HepG2 (cell line): ENCODE measurements at regions not wholly inside any gene's neighbourhood (a gene's known extent, or its start where the extent isn't known, plus 50 kb on each side); places are given as distances from the start of the nearest gene placed in this dataset.

Experiments used
- ATAC-seq: fragments of 200-7000 bp; cut with Tn5 transposase; 3 replicates; pipeline ENCODE4 v1.9.1; 2020; ENCODE audit warnings: mild to moderate bottlenecking, moderate library complexity
- BruUV-seq: library from RNA; stranded (reverse); fragments of 400-500 nt; replicated peaks from 2 replicates; lab custom pipeline; 2021; lab: Mats Ljungman, UMichigan
- CTCF ChIA-PET: fragments of 300-600 bp; formaldehyde crosslinking; extraction: SDS; loops from one replicate; lab custom pipeline; 2021; ENCODE audit warnings: low total read pairs, inconsistent platforms, low intra/inter-chr PET ratio; lab: Yijun Ruan, JAX
- POLR2A ChIA-PET: fragments of 350-600 bp; sonication (Branson Sonifier 250); formaldehyde crosslinking; loops from one replicate; lab custom pipeline; 2020; ENCODE audit warnings: antibody characterized with exemption, inconsistent platforms; lab: Yijun Ruan, JAX
- DNase-seq: peaks from one replicate; pipeline ENCODE4 v3.0.0-alpha.2; 2015; ENCODE audit warnings: low spot score
- FAIRE-seq: peaks from 3 replicates; lab custom pipeline; 2011; peaks lifted over from hg19 to GRCh38; lab: Jason Lieb, UNC
- H2AFZ ChIP-seq: one replicate; pipeline ENCODE4 v1.6.1; 2011; ENCODE audit warnings: low read length, inconsistent platforms
- H3K27ac ChIP-seq: fragments of 300-600 bp; 3 replicates; pipeline ENCODE4 v1.8.0; 2011; ENCODE audit warnings: mixed run types, mild to moderate bottlenecking, mixed read lengths, low read length, inconsistent platforms; ENCODE audit not compliant: insufficient read depth; ENCODE audit errors: extremely low read length
- H3K27me3 ChIP-seq, 2 experiments: fragments of 200-600 bp in 1 of 2; 2 replicates in 1 of 2; 3 replicates in 1 of 2; pipeline versions ENCODE4 v1.6.0 to v1.8.0; 2011; ENCODE audit warnings: low read length in 2 of 2, mild to moderate bottlenecking in 2 of 2, moderate library complexity in 2 of 2, inconsistent platforms in 1 of 2; ENCODE audit not compliant: insufficient read depth in 2 of 2, control insufficient read depth in 1 of 2
- H3K36me3 ChIP-seq, 2 experiments: fragments of 200-600 bp in 1 of 2; replicated peaks in 1 of 2; 2 replicates in 1 of 2; 3 replicates in 1 of 2; pipeline versions ENCODE4 v1.5.1 to v1.8.0; 2011; ENCODE audit warnings: low read length in 2 of 2, inconsistent platforms in 1 of 2; ENCODE audit not compliant: insufficient read depth in 2 of 2, control insufficient read depth in 1 of 2
- H3K4me1 ChIP-seq: 2 replicates; pipeline ENCODE4 v1.5.1; 2012; ENCODE audit warnings: low read length, inconsistent platforms; ENCODE audit not compliant: insufficient read depth
- H3K4me2 ChIP-seq: 2 replicates; pipeline ENCODE4 v1.6.0; 2011; ENCODE audit warnings: low read depth, low read length, inconsistent platforms
- H3K4me3 ChIP-seq, 3 experiments: fragments of 200-600 bp in 1 of 3; sonication (generic), shearing (Covaris generic) in 1 of 3; replicated peaks in 1 of 3; 2 replicates each; pipeline ENCODE4 v1.5.1; 2011 to 2016; ENCODE audit warnings: low read length in 3 of 3, inconsistent platforms in 2 of 3, low read depth in 2 of 3, mild to moderate bottlenecking in 2 of 3, control low read depth in 1 of 3, mixed read lengths in 1 of 3; ENCODE audit not compliant: insufficient read depth in 1 of 3
- H3K79me2 ChIP-seq: one replicate; pipeline ENCODE4 v1.6.1; 2011; ENCODE audit warnings: low read length, inconsistent platforms; ENCODE audit not compliant: insufficient read depth
- H3K9ac ChIP-seq: 2 replicates; pipeline ENCODE4 v1.6.0; 2011; ENCODE audit warnings: mild to moderate bottlenecking, low read depth, low read length, inconsistent platforms; ENCODE audit not compliant: insufficient read depth
- H3K9me3 ChIP-seq: 2 replicates; pipeline ENCODE4 v1.5.1; 2012; ENCODE audit warnings: mild to moderate bottlenecking, low read length
- H4K20me1 ChIP-seq: 2 replicates; pipeline ENCODE4 v1.6.0; 2011; ENCODE audit warnings: inconsistent platforms, mild to moderate bottlenecking, low read length, moderate library complexity; ENCODE audit not compliant: insufficient read depth
- ADNP ChIP-seq: sonication (generic); formaldehyde crosslinking; IDR thresholded peaks from 2 replicates; pipeline ENCODE4 v1.4.0; 2020; ENCODE audit warnings: missing genetic modification reagents
- FOXA3 ChIP-seq: IDR thresholded peaks from 2 replicates; pipeline ENCODE4 v1.6.1; 2016; ENCODE audit warnings: missing genetic modification reagents, missing compliant biosample characterization
- GTF3A ChIP-seq: sonication (generic); formaldehyde crosslinking; conservative IDR thresholded peaks from 2 replicates; pipeline ENCODE4 v1.4.0; 2020; ENCODE audit warnings: mild to moderate bottlenecking, missing genetic modification reagents
- IKZF5 ChIP-seq: IDR thresholded peaks from 2 replicates; pipeline ENCODE4 v1.6.1; 2018; ENCODE audit warnings: missing genetic modification reagents, mild to moderate bottlenecking, missing compliant biosample characterization
- MAFK ChIP-seq, 2 experiments: IDR thresholded peaks in 1 of 2; conservative IDR thresholded peaks in 1 of 2; 2 replicates each; pipeline ENCODE4 v1.6.1; 2011; ENCODE audit warnings: improper control_type of control experiment in 2 of 2, low read length in 2 of 2
- MBD4 ChIP-seq: IDR thresholded peaks from 2 replicates; pipeline ENCODE4 v1.6.1; 2012; ENCODE audit warnings: low read length, inconsistent platforms, borderline replicate concordance
- RARG ChIP-seq: sonication (generic); formaldehyde crosslinking; IDR thresholded peaks from 2 replicates; pipeline ENCODE4 v1.4.0; 2020; ENCODE audit warnings: low read depth, mild to moderate bottlenecking, missing genetic modification reagents
- ZMYM3 ChIP-seq: sonication (generic); formaldehyde crosslinking; IDR thresholded peaks from 2 replicates; pipeline ENCODE4 v1.5.1; 2020; ENCODE audit warnings: mild to moderate bottlenecking, missing genetic modification reagents
- ZNF496 ChIP-seq: sonication (generic); formaldehyde crosslinking; IDR thresholded peaks from 2 replicates; pipeline ENCODE4 v1.8.1; 2023; ENCODE audit warnings: mild to moderate bottlenecking, moderate library complexity, missing genetic modification reagents; ENCODE audit not compliant: insufficient replicate concordance
- ZNF75D ChIP-seq: sonication (generic); formaldehyde crosslinking; IDR thresholded peaks from 2 replicates; pipeline ENCODE4 v1.8.1; 2023; ENCODE audit warnings: missing genetic modification reagents, mild to moderate bottlenecking, borderline replicate concordance
- ZNF816 ChIP-seq: sonication (generic); formaldehyde crosslinking; IDR thresholded peaks from 2 replicates; pipeline ENCODE4 v1.8.0; 2022; ENCODE audit warnings: missing genetic modification reagents, mild to moderate bottlenecking, borderline replicate concordance
- WGBS: methylation state at CpG from one replicate; pipeline ENCODE4 v1.1.6; 2017; ENCODE audit warnings: low lambda C conversion rate; 5-methylcytosine and 5-hydroxymethylcytosine counted together
- in situ Hi-C: cut with HindIII; loops from 2 replicates; pipeline ENCODE4 v1.10.0; 2017; ENCODE audit warnings: low pct_unique_long_range_greater_than_20kb; ENCODE audit not compliant: extremely low pct_ligation_motif_present
- intact Hi-C: fragments of 100-400 bp; cut with micrococcal nuclease; formaldehyde crosslinking; loops from one replicate; pipeline ENCODE4 v1.10.0; 2022; ENCODE audit not compliant: unreplicated experiment
- TF ChIP-seq, protein P1 (sequence below): sonication (generic); formaldehyde crosslinking; IDR thresholded peaks from 2 replicates; pipeline ENCODE4 v1.5.1; 2020; ENCODE audit warnings: mild to moderate bottlenecking, missing genetic modification reagents

DNA sequence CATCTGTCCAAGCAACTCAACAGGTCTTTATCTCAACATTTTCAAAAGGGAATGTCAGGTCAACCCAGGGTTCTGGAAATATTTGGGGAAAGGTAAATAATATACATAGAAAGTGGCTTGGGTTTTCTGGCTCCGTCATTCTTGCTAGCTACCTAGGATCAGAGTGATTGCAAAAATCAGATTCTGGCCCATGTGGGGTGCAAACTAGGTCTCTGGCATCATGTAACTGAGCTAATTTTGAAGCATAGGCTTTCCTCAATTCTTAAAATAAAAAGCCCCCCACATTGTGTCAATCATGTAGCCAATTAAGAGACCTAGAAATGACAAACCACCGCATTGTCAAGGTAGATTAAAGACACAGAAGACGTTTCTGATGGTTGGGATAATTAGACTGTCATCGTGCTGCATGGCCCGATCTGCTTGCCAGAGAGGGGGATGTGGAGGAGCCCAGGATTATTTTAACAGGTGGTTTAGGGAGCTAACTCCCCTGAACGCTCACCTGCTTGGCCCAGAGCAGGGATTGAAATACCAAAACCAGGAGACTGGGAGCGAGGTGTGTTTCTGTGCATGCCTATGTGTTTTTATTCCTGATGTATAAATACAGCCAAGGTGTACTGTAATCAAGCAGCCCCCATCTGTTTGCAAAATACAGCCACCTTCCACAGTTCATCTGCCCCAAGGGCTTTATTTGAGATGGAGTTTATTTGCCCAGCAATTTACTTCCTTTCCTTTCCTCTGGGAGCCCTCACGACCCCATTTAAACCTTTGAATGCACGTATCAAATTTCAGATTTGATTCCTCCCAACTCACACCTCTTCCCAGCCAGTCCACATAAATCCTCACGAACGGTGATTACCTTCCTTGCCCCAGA lies 189.5 kb downstream of the TTC8 start:
- no peaks in the 10 kb centered on the region for H4K20me1 ChIP-seq
- POLR2A ChIA-PET = no interaction called here
- H3K4me1 ChIP-seq = peaks cover 31% of the 10 kb centered on the region
- peak overlapping the region; percentile 38; the same call in 1 of the 2 replicates for H3K9ac ChIP-seq
- peak overlapping the region; percentile 84 for H2AFZ ChIP-seq
- H3K4me2 ChIP-seq = peak overlapping the region; percentile 80
- no peak for TF ChIP-seq ZNF816 (CRISPR knock-in tag)
- TF ChIP-seq RARG (CRISPR knock-in tag) = no peak
- no peak for TF ChIP-seq FOXA3 (CRISPR knock-in tag)
- TF ChIP-seq ZNF75D (CRISPR knock-in tag) = no peak
- no peak for TF ChIP-seq MAFK (conservative IDR thresholded peaks at IDR 0.05 in 1 of 2, IDR thresholded peaks at IDR 0.05 in 1 of 2; ENCODE audit: low read length in 2 of 2)
- TF ChIP-seq MBD4 = no peak
- no peak for TF ChIP-seq GTF3A
- TF ChIP-seq, protein P1, sequence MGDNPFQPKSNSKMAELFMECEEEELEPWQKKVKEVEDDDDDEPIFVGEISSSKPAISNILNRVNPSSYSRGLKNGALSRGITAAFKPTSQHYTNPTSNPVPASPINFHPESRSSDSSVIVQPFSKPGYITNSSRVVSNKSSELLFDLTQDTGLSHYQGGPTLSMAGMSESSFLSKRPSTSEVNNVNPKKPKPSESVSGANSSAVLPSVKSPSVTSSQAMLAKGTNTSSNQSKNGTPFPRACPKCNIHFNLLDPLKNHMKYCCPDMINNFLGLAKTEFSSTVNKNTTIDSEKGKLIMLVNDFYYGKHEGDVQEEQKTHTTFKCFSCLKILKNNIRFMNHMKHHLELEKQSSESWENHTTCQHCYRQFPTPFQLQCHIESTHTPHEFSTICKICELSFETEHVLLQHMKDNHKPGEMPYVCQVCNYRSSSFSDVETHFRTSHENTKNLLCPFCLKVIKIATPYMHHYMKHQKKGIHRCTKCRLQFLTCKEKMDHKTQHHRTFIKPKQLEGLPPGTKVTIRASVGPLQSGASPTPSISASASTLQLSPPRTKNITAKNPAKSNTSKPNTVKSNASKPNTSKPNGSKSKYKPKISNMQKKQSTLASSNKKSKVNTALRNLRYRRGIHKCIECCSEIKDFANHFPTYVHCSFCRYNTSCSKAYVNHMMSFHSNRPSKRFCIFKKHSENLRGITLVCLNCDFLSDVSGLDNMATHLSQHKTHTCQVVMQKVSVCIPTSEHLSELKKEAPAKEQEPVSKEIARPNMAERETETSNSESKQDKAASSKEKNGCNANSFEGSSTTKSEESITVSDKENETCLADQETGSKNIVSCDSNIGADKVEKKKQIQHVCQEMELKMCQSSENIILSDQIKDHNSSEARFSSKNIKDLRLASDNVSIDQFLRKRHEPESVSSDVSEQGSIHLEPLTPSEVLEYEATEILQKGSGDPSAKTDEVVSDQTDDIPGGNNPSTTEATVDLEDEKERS (CRISPR knock-in tag) = no peak
- TF ChIP-seq IKZF5 (CRISPR knock-in tag) = no peak
- TF ChIP-seq ZNF496 (CRISPR knock-in tag) = no peak
- no peak for TF ChIP-seq ZMYM3 (CRISPR knock-in tag)
- TF ChIP-seq ADNP = no peak
- TF ChIP-seq, all 625 proteins: peak for 0
- intact Hi-C loops = no loop called here
- CTCF ChIA-PET = interaction anchor here (3.1 kb wide), 1 partner anchor 346 kb away, joined by 11 read pairs; no protein-coding TSS in a partner anchor
- DNase-seq (no peak), ATAC-seq (no peak), FAIRE-seq (no peak)
- TSS peak; percentile 82 for BruUV-seq
- WGBS = 66% methylated on average over 11 of the region's 11 CpGs
- no peaks in the 10 kb centered on the region for H3K9me3 ChIP-seq
- H3K27me3 ChIP-seq = no peaks in the 10 kb centered on the region
- H3K36me3 ChIP-seq = no peaks in the 10 kb centered on the region
- no peaks in the 10 kb centered on the region for H3K79me2 ChIP-seq
- no peak overlapping the region for H3K27ac ChIP-seq
- H3K4me3 ChIP-seq = peak overlapping the region; percentile 44 to 54 (median 47); a peak in 5 of 6 replicates
- in situ Hi-C loops = loop anchor here (10.0 to 25.0 kb wide), 2 partner anchors 349 to 527 kb away; no protein-coding TSS in a partner anchor
